ENCODE measurements at regions not wholly inside any gene's neighbourhood (a gene's known extent, or its start where the extent isn't known, plus 50 kb on each side); places are given as distances from the start of the nearest gene placed in this dataset.

GRCh38 chr14:104475256-104475655 is 104.3 kb upstream of the C14orf180 start:
- TF ChIP-seq CTCF (IDR thresholded peaks at IDR 0.05), result no peak
- no peak for TF ChIP-seq ZFX (IDR thresholded peaks at IDR 0.05; ENCODE audit: borderline replicate concordance)

Measured in 22Rv1 (cell line).